LHCN-M2 (cell line): ENCODE measurements at regions not wholly inside any gene's neighbourhood (a gene's known extent, or its start where the extent isn't known, plus 50 kb on each side); places are given as distances from the start of the nearest gene placed in this dataset.
"Not testable (repeated sequence)": the region's sequence is repeated elsewhere in the genome, so short reads cannot be mapped to it uniquely, and the experiment has no call there.

ENCODE experiments used
- DNase-seq: peaks from one replicate; pipeline ENCODE4 v3.0.0-alpha.2; 2012; ENCODE audit warnings: low read depth

DNA sequence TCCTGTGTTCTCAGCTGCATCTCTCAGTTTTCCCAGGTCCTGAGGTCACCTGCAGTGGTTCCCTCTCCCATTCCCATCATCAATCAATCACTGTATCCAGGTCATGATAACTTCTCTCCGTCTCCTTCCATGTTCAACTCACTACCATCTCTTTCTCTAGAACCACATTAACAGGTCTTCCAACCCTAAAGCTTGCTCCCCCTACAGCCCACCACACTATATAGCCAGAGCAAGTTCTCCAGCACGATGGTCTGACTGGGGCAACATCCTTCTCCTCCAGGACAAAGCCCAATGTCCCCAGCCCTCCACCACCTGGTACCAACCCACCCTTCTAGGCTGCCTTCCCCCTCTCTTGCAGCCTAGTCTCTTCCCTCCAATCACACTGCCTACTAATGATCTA lies 241.6 kb downstream of the CDK5RAP2 start:
- no peak for DNase-seq

DNA sequence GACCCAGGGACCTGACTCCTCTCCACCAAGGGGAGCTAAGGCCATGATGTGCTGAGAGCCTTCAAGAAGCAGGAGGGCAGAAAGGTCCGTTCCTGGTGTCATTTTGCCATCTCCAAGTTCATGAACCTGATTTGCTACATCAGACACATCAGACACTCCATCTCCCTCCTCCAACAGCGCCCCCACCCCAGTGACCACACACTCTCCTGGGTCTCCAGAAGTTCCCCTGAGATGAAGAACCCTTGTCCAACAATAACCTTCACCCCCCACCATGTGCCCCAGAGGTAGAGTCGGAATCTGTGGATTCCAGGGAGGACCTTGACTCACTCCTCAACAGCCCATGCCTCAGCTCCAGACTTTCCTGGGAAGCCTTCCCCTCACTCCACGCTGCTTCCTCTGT lies 242.8 kb downstream of the CDK5RAP2 start:
- DNase-seq: no peak

DNA sequence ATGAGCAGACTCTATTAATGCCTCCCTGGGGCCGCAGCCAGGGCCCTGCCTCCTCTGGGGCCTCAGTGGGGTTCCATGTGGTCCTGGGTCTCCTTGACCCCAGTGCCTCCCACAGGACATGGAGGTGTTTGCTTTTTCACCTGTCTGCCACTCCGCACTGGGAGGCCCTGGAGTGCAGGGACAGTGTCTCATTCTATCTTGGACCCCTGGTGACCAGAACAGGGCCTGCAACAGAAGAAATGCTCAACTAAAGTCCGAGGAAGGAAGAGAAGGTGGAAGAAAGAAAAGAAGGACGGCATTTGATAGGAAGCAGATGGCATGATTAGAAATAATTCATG lies 243.2 kb downstream of the CDK5RAP2 start:
- no peak for DNase-seq

DNA sequence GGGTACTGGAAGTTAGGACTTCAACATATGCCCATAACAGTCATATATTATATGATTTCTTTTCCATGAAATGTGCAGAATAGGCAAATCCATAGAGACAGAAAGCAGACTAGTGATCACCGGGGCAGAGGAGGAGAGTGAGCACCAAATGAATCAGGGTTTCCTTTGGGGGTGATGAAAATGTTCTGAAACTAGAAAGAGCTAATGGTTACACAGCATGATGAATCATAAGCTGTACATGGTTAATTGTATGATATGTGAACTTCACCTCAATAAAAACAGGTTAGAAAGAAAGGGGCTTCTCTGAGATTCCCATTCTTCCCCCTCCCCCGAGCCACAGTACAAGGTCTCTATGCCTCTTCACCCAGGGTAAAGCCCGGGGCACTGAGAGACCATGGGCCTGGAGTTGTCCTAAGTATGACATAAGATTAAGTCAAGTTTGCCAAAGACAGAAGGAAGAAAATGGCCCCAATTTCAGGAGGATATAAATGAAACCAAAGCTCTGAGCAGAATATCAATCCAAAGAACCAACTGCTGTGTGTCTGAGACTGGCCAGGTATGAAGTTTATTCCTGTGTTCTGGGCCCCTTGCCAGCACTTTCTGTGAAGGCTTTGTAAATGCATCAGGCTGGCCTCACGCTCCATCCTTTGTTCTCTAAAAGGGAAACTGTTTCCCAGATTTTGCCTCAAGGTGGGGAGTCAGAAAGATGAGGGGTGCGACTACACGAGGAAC lies 243.8 kb downstream of the CDK5RAP2 start:
- no peak for DNase-seq

DNA sequence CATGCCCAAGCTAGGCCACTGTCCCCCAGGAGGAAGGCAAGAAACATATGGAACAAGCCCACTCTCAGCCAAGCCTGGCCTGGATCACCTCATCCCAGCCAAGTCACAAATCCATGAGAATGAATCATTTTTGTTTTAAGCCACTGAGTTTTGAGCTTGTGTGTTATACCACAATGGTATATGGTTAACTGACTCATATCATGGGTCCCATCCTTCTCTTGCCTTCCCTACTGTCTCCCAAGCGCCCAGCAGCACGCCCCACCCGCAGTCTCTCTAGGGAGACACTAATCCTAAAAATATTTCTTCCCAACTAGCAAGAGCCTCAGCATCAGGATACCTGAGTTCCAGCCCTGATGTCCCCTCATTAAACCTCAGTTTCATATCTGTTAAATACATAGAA lies 248.1 kb downstream of the CDK5RAP2 start:
- no peak for DNase-seq

DNA sequence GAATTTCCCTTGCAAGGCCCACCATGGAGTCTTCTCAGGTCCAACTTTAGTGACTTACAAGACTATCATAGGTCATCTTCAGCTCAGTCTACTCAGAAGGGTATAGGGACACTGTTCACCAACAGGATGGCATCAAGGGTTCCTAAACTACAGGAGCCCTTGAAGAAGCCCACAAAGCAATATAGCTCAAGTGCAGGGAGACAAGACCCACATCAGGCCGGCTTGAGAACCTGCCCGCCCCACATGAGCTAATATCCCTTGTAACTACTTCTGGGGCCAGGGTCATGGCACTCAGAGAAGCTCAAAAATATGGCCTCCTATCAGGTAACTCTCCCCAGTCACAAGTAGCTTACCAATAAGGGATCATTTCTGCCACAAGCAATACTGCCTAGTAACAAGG lies 249.9 kb downstream of the CDK5RAP2 start:
- DNase-seq: no peak

DNA sequence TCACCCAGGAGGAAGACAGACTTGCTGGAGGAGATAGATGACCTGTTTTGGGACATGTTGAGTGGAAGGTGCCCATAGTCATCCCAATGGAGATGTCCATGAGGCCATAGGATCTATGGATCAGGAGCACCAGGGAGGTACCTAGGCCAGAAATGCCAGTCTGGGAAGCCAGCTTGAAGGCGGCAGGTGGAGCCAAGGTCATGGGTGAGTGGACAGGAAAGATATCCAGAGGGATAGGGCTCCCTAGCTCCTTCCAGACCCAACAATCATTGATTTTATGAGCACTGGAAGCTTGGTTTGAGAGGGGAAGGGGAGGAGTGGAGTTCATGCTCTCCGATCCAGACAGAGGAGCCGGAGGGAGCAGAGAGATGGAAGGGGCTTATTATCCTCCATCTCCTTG lies 252.6 kb downstream of the CDK5RAP2 start:
- no peak for DNase-seq

DNA sequence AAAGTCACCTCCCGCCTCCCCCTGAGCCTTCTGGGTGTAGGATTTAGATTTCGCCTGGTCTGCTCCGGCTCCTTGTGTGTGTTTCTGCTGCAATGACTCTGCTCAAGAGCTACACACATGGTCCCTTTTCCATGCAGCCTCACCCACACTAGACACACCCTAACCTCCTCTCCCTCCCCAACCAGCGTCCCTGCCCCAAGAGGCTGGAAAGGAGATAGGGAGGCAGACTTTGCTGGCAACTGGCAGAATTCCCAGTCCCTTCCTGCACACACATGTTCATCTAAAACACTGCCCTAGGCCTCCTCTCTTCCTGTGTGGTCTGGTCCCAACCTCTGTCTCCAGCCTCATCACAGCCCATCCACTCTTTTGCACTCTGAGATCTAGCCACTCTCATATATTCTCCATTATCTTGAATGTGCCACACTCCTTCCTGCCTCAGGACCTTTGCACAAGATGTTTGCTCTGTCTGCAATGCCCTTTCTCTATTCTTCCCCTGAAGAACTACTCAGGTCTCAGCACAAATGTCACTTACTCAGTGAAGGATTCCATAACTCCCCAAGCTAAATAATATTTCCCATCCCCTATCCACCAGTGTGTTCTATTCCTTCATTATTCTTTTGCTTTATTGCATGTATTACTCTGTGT lies 253.8 kb downstream of the CDK5RAP2 start:
- no peak for DNase-seq

DNA sequence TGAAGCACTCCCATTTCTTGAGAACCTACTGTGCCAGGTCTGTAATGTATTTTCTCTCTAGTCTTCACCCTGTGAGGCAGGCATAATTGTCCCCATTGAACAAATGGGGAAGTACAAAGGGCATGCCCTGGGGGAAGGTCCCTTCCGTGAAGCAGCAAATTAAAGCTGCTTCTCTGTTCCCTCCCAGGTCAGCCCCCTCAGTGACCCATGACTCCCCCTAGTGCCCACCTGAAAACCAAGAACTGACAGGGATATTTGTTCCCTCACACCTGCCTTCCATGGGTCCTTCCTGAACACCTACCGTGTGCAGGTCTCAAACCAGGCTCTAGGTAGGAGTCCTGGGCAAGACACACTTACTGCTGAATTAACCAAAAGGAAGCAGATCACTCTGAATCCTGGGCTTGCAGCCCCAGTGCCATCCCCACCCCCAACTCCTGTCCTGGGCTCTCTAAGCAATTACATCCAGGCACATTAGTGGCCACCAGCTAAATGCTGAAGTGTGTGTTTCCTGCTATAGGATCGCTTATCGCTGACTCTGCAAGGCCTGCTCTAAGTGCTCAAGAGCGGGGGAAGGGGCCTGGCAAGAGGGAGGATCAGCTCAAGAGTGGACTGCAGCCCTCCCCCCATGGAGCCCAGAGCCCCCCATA lies 254.8 kb downstream of the CDK5RAP2 start:
- no peak for DNase-seq

DNA sequence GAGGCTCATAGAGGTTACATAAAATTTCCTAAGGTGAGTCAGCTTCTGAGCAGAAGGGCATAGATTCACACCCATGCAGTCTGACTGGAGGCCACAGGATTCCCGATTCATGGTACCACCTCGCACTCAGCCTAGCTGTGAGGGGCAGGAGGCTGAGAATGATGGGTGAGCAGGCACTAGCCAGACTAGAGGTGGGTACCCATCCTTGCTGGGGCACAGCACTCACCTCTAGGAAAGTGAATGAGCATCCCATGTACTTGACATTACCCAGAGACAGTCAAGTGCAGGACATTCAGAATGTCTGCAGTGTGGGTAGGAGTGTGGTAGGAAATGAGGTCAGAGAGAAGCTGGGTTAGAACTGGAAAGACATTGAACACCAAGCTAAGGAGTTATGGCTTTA lies 255.5 kb downstream of the CDK5RAP2 start:
- no peak for DNase-seq

DNA sequence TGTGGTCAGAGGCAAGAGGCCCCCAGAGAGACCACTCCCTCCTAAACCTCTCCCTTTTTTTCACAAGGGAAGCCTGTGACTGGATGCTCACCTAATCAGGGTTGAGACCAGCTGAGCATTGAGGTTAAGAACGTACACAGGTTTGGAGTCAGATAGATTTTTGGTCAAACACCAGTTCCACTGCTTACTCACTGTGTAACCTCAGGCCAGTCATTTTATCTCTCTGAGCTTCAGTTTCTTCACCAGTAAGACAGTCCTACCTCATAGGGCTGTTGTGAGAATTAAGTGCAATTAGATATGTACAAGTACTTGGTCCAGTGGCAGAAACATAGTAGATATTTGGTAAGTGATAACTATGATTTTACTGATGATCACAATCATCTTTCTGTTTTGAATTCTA lies 256.8 kb downstream of the CDK5RAP2 start:
- no peak for DNase-seq

DNA sequence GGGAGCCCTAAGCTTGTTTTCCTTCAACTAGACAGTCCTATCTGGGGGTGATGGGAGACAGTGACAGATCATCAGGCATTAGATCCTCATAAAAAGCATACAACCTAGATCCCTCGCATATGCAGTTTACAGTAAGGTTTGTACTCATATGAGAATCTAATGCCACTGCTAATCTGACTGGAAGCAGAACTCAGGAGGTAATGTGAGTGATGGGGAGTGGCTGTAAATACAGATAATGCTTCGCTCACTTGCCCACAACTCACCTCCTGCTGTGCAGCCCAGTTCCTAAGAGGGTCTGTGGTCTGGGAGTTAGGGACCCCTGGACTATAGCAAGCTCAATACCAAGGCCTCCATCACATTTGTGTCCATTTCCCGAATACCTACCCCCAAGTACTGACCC lies 260.5 kb downstream of the CDK5RAP2 start:
- no peak for DNase-seq

DNA sequence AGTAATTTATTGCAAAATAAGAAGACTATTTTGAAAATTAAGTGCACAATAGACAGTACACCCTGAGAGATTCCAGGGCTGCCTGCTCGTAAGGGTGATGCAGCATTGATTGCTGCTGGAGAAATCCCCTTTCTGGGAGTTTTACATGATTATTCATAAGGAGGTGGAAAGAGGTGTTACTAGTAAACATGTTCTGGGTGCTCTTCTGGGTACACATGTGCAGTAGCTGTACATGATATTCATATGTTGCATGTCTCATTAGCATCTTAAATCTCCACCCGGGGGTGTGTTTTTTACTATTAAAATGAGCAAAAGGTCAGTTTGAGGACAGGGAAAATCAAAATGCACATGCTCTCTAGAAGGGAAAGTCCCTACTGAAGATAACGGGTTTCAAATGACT lies 264.8 kb downstream of the CDK5RAP2 start:
- no peak for DNase-seq

DNA sequence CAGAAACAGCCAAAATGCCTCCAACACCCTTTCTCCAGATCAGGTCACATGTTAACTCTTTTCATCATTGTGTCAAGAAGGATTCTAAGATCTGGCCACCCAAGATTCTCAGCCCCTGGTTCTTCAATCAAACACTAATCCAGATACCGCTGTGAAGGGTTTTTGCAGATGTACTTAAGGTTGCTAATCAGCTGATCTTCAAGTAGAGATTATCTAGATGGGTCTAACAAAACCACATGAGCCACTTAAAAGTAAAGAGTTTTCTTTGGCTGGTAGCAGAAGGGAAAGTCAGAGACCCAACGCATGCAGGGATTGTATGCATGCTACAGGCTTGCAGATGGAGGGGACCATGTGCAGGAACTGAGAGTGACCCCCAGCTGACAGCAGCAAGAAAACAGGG lies 267.9 kb downstream of the CDK5RAP2 start:
- no peak for DNase-seq

DNA sequence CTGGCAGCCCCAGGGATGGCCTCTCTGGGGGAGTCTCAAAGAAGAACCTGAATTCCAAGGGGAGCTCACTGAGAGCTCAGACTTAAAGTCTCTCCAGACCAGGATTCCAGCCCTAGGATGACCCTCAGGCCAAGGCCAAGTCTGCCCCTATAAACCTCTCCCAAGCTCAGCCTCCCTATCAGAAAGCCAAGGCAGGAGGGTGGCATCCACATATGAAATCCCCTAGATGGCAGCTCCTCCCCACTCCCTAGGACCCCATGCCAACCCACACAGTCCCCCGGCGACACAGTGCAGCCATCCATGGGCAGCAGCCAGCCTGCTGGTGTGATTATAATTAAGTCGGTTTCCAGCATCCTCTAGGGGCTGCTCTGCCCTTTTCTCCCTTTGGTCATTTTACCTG lies 269.9 kb downstream of the CDK5RAP2 start:
- peak; percentile 1 for DNase-seq

DNA sequence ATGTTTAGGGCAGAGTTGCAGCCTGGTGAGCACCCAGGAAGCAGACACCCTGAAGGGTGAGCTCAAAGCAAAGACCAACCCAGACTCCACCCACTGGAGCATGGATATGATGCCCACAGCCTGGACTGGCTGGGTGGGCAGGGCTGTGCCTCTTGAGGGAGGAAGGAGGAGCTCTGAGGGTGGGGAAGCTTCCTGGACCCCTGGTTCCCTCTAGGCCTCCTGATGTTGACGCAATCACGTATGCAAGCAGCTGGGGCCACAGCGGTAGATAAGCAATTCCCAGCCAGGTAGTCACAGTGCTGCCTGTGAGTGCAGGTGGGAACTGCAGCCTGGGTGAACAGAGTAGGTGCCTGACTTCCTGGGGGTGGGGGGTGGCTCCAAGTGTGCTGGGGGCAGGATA lies 271.5 kb downstream of the CDK5RAP2 start:
- DNase-seq: no peak

DNA sequence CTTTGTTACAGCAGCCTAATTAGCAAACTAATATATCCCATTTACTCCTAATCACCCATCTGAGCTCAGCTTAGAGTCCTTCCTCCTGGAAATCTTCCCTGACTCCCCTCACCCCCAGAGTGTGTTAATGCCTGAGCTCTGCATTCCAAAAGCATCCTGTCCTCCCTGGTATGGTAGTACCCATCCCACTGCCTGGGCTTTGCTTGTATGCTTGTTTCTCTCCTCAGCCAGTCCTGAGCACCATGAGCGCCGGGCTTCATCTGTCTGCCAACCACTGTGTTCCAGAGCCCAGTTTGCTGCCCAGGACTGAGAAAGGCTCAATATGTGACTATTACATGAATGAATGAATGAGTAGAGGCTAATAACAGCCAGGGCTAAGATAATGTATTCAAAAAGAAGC lies 272.4 kb downstream of the CDK5RAP2 start:
- DNase-seq: no peak

DNA sequence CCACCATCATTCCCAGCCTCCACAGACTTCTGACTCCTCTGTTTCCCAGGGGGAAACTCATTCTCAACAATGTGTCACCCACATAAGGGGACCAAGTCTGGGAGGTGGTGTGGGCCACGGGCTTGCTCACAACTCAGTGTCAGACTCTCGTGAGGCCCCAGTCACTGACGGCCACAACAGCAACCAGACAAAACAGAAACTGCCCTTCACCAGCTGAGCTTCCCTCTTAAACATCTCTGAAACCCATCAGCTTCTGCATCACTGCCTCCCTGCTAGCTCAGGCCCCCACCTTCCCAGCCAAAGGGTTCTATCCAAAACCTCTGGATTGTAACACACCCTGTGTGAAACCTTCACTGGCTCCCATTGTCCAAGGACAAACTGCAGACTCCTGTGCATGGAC lies 273.4 kb downstream of the CDK5RAP2 start:
- DNase-seq: no peak

DNA sequence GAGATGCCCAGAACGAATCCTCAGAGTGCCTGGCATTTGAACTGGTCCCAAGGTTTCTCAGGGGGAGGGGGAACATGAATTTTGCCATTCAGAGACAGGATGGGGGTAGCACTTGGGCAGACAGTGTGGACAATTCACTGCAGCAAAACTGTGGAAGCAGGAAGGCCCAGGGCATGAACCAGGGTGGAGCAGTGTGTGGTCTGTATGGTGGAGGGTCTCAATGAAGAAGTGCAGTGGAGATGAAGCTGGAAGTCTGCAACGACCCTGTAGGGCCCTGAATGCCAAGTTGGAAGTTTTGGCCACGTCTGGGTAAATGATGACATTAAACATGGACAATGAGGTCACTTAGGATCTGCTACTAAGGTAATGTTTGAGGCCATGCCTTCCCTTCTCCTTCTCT lies 273.9 kb downstream of the CDK5RAP2 start:
- no peak for DNase-seq

DNA sequence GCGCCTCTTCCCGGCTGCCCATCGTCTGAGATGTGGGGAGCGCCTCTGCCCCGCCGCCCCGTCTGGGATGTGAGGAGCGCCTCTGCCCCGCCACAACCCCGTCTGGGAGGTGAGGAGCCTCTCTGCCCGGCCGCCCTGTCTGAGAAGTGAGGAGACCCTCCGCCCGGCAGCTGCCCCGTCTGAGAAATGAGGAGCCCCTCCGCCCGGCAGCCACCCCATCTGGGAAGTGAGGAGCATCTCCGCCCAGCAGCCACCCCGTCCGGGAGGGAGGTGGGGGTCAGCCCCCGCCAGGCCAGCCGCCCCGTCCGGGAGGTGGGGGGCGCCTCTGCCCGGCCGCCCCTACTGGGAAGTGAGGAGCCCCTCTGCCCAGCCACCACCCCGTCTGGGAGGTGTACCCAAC lies 275.1 kb downstream of the CDK5RAP2 start:
- not testable (repeated sequence) for DNase-seq

DNA sequence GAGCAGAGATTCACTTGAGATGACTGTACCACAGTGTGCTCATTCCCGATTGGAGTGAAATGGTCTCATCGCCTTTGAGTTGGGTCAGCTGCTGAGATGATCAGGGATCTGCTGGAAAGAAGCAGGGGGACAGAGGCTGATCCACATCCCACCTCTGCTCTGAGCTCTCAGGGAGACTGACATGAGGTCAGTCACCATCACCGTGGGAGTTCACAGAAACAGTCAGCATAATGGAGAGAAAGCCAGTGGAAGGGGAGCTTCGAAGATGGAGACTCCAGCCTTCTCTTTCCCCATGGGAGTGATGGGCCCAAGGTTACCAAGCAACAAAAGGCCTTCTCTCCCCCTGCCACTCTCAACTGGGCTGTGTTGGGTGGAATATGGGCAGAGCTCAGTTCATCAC lies 276.4 kb downstream of the CDK5RAP2 start:
- DNase-seq: no peak

DNA sequence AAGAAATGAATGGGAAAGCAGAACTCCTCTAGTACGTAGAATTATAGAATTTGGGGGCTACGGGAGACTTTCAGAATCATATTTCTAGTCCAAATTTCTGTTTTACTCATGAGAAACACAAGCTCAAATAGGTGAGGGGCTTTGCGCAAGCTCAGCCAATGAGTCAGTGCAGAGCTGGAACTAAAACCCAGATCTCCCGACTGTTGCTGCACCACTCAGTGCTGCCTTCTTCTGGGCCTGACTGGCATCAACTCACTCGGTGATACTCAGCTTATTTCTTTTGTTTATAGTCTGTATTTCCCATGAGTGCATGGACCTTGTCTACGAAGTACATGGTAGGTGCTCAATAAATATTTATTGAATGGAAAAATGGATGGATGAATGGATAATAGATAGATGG lies 280.2 kb downstream of the CDK5RAP2 start:
- DNase-seq: no peak

DNA sequence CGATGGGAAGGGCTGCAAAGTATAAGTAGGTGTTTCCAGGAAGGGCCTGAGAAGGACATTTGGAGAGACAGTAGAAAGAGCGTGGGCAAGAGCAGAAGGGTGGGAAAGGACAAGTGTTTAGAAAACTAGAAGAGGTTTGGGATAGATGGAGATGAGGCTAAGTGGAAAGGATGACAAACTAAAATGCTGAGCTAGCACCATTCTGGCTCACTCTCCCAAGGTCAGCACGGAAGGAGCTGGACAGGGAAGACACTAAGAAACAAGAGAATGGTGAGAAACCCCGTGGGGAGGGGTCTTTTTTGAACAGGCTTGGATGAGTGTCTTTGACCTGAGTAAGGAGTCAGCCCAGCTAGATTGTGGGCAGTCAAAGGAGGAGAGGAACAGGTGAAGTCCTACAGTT lies 286.0 kb downstream of the CDK5RAP2 start:
- no peak for DNase-seq
